GM19468 (cell line): ENCODE measurements at regions not wholly inside any gene's neighbourhood (a gene's known extent, or its start where the extent isn't known, plus 50 kb on each side); places are given as distances from the start of the nearest gene placed in this dataset.
"Not testable (repeated sequence)": the region's sequence is repeated elsewhere in the genome, so short reads cannot be mapped to it uniquely, and the experiment has no call there.

Source experiments
- ATAC-seq: cut with Tn5 transposase; IDR thresholded peaks from one replicate; pipeline ENCODE4 v1.9.1; 2021; ENCODE audit warnings: mild to moderate bottlenecking, moderate library complexity, moderate number of reproducible peaks; ENCODE audit not compliant: unreplicated experiment; ENCODE audit errors: extremely low read depth

- ATAC-seq = no peak
Measured at GRCh38 chr15:31177951-31178350, 76.4 kb upstream of the TRPM1 start.

DNA sequence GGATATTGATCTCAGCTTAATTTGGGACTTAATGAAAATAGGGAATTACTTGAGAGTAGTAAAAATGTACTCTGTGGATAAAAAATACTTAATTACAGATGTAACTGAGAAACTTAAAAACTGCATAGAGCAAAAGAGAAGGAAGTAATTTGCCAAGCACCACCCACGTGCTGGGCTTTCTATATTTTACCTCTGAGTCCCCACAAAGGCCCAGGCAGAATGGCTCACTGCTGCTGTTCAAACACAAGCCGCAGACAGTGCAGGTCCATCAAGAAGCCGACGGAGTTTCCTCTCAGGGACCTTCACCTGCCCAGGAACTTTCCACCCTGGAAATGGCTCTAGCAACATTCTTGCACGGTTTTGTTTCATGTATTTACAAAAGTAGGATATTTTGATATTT, 77.2 kb upstream of the TRPM1 start:
- ATAC-seq = no peak

- ATAC-seq = no peak
Measured at GRCh38 chr15:31179693-31180092, 78.2 kb upstream of the TRPM1 start.

- ATAC-seq = no peak
Measured at GRCh38 chr15:31193291-31193690, 91.8 kb upstream of the TRPM1 start.

DNA sequence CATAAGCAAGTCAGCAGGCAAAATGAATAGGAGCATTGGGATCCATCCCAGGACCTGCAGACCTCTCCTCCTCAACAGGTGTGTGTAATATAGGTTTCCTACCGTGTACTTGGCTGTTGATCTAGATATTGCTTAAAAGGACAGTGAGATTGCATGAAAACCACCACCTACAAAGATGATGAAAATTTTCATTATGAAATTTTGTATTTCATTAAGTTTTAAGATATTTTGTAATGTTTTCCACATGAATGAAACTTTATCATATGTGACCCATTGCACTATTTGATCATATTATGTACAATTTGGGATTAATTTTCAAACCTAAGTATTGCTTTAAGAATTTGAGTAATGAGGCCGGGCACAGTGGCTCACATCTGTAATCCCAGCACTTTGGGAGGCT, 94.3 kb upstream of the TRPM1 start:
- no peak for ATAC-seq

- ATAC-seq = no peak
Measured at GRCh38 chr15:31197497-31198414, 96.2 kb upstream of the TRPM1 start.

DNA sequence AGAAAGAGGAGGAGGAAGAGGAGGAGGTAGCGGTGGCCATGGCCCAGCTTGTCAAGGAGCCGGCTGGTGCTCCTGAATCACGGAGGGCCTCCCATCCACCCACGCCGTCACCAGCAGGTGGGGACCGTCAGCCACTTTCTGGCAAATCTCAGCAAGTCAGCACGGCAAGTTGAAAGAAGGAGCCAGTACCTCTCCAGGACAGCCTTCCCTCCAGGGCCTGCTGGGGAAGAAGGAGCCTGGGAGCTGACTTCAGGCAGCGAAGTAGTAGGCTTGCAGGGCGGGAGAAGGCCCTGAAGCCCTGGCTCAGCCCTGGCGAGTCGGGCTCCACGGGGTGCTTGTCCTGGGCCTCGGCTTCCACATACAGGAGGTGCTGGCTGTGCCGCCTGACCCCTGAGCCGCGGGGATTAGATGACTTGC, 99.2 kb upstream of the TRPM1 start:
- no peak for ATAC-seq

GRCh38 chr15:31202953-31203352, 101.4 kb upstream of the TRPM1 start:
- ATAC-seq = no peak

GRCh38 chr15:31203999-31204398, 102.5 kb upstream of the TRPM1 start:
- no peak for ATAC-seq

- ATAC-seq = no peak
Measured at GRCh38 chr15:31206386-31207181, 105.1 kb upstream of the TRPM1 start.

DNA sequence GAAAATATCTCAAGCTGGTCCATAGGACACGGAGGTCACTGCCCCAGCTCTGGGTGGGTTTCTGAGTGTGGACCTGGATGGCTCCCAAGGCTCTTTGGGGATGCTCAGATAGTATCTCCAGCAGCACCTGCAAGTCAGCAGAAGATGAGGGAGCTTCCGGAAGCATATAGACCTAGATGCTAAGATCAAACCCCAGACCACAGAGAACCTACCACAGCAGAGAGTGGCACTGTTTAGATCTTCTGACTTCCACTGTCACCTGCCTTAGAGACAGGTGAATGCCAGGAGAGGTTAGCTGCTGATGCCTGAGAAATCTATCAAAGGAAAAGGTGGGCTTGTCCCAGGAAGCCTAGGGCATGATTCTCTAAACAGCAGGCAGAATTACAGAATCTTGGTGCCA, 105.7 kb upstream of the TRPM1 start:
- ATAC-seq = no peak

- not testable (repeated sequence) for ATAC-seq
Measured at GRCh38 chr15:31207861-31208260, 106.3 kb upstream of the TRPM1 start.

DNA sequence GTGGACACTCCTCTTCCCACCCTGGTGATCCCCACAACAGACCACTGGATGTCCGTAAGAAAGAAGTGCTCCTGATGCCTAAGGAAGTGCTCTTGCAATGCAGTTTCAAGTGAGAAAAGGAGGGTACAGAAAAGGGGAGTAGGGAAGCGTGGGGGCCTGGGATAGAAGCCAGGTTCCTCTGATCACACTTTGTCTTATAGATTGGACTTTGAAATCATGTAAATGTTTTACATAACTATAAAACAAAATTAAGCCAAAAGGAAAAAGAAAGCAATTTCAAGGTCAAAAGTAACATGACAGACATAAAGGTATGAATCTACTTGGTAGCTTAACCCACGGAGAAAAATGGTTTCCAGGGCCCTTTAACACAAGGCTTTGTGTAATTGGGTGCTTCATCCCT, 107.3 kb upstream of the TRPM1 start:
- ATAC-seq = no peak

DNA sequence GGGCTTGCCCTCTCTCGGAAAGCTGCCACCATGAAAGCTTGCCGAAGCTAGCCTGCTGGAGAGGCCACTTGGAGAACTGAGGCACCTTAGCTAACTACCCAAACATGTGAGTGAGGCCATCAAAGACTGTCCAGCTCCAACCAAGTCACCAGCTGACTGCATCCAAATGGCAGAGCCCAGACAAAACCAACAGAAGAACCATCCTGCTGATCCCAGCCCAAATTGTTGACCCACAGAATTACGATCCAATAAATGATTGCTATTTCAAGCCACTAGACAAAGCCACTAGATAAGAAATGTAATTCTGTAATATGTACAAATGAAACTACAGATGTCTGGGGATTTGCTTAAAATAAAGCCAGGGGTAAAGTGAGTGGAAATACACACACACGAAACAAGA, 109.8 kb upstream of the TRPM1 start:
- ATAC-seq = no peak

DNA sequence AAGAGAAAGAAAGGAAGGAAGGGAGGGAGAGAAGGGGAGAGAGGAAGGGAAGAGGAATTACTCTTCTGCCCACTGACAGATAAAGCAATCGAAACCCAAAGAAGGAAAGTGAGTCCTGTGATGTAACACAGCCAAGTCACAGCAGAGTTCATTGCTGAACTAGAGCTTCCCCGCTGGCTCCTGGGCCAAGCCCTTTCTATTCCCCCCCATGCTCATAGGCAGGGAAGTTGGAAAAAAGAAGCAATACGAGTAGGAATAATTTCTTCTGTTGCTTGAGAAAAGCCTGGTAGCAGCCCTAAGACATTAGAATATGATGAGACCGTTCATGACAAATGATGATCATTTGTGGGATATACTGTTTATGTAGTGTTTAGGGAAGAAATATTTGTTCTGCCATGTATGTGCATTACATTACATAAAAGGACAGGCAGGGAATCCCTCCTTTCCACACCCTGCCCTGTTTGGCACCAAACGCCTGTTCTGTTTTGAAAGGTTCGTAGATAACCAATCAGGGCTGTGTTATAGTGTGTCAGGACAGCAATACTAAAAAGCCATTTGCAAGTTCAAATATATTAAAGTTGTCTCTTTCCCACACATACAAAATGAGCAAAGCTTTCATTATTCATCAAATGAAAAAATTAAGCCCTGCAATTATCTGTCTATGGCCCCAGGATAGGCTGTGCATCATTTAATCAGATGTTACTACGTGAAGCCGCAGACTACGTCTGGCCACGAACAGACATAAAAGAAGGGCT, 111.0 kb upstream of the TRPM1 start:
- no peak for ATAC-seq

GRCh38 chr15:31214158-31214863, 112.3 kb upstream of the KLF13 start:
- ATAC-seq = no peak

DNA sequence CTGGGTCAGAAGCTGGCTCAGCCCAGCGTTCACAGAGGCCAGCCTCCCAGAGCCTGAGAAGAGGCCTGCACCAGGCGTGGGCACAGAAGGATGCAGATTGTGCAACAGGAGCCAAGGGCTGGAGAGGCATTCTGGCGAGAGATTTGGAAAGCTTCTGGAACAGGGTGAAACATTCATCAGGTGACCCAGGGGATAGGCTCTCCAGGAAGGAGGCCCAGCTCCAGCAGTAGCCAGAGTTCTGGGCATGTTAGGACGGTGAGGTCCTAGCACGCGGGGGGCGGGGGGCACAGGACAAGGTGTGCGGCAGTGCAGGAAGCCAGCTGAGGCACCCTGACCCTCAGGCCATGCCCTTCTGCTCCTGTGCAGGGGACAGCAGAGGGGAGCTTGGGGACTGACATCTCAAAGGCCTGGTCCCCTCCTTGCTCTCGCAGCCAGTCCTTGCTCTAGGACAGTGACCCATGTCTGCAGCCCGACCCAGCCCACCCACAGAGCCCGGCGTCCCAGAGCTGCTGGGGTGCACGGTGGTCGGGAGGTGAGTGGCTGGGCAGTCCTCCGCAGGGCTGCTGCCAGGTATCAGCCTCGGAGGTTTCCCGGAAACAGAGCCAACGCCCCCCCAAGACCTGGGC, 111.7 kb upstream of the KLF13 start:
- ATAC-seq = no peak

DNA sequence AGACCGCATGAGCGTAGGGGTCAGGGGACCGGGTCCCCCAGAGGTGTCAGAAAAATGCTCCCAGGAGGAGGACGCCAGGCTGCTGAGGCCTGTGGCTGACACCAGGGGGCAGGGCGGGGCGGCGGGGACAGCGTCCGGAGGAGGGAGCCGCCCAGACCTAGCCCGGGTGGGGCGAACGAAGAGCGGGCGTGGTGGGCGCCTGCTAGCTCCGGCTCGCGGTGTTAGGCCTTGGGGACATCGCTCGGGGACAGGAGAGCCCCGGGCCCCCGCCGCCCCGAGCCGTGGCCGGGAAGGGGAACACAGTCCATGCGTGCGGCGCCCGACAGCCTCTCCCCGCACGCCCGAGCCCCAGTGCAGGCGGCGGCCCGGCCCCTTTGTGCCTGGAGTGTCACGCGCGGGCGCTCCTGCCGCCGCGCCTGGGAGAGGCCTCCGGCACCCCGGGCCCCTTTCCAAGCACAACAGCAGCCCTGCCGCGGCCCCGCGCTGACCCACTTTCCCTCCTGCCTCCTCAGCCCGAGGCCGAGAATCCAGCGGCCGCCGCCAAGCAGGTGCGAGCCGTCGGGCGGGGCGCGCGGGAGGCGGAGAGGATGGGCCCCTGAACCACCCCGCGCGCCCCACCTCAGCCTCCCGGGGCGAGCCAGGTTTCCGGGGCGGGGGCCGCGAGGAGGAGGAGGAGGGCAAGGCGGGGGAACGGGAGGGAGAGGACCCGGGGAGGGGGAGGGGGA, 111.0 kb upstream of the KLF13 start:
- peak; percentile 29 for ATAC-seq
